Right lobe of liver (tissue), 4 donors: ENCODE measurements at regions not wholly inside any gene's neighbourhood (a gene's known extent, or its start where the extent isn't known, plus 50 kb on each side); places are given as distances from the start of the nearest gene placed in this dataset.

Experiments
- CTCF ChIP-seq, 4 donors: fragments of 200-600 bp in 3 of 4; fragments of 450-650 bp in 1 of 4; IDR thresholded peaks; one replicate each; pipeline versions ENCODE4 v1.5.1 to v1.8.0; 2016 to 2022; ENCODE audit warnings: antibody characterized with exemption in 4 of 4, mild to moderate bottlenecking in 2 of 4
- POLR2A ChIP-seq: fragments of 450-650 bp; IDR thresholded peaks from one replicate; pipeline ENCODE4 v1.6.1; 2017; ENCODE audit warnings: antibody characterized with exemption, mild to moderate bottlenecking
- donor health status: DM: no; HTN: no; CAD: no.
- donor health status: DM: no; HTN: no; CAD: no.
- donor health status: DM: no; HTN: yes; CAD: no.

DNA sequence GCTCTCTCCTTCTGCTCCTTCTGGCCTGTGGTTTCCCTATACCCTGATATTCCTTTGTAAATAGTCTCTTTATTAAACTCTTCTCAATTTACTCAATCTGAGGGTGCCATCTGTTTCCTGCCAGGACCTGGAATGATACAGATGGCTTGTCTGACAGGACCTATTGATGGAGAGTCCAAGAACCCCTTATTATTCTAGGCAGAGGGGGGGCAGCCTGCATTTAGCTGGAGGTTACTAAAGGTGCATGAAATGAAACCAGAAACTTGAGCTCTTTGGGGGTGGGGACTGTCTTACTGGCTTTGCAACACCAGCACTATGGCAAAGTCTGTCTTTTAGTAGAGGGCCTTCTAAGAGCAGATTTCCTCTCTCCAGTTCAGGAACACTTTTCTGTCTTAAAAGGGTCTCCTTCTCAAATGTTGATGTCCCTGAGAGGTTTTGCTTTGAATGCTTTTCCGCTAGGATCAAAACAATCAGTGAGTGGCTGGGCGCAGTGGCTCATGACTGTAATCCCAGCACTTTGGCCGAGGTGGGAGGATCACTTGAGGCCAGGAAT is 162.5 kb upstream of the MED14 start:
- no peak for TF ChIP-seq CTCF (IDR thresholded peaks at IDR 0.05)
- no peak for TF ChIP-seq POLR2A
